PC-3 (cell line): ENCODE measurements at regions not wholly inside any gene's neighbourhood (a gene's known extent, or its start where the extent isn't known, plus 50 kb on each side); places are given as distances from the start of the nearest gene placed in this dataset.

Experiments used
- CTCF ChIP-seq: fragments of 300-600 bp; sonication (generic); conservative IDR thresholded peaks from 2 replicates; pipeline ENCODE4 v1.5.1; 2017; ENCODE audit warnings: antibody characterized with exemption, low read depth, mild to moderate bottlenecking, low read length
- EZH2 ChIP-seq: fragments of 300-600 bp; sonication (generic); IDR thresholded peaks from one replicate; pipeline ENCODE4 v1.6.1; 2017; ENCODE audit warnings: antibody characterized with exemption, mild to moderate bottlenecking, low read length; ENCODE audit not compliant: unreplicated experiment

DNA sequence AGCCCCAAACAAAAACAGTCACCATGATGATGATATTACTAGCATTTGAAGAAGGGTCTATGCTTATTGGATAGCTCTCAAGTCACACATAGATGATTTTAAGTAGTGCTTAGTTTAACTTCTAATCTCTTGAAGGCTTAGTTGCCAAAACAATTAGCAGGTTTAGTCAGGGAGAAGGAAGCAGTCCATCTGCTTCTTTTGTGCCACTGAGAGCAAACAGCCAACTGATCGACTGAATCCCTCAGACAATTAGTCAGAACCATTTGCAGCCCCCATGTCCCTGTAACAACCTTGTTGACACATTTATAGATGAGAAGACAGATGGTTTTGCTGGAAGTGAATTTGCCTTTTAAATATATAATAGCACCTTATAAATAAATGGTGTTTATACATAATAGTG is 585.1 kb upstream of the SUCLG2 start:
- TF ChIP-seq EZH2 (no peak), CTCF (no peak)
